ENCODE measurements at regions not wholly inside any gene's neighbourhood (a gene's known extent, or its start where the extent isn't known, plus 50 kb on each side); places are given as distances from the start of the nearest gene placed in this dataset.
"Not testable (repeated sequence)": the region's sequence is repeated elsewhere in the genome, so short reads cannot be mapped to it uniquely, and the experiment has no call there.

GRCh38 chr11:22456993-22457762 is 119.0 kb downstream of the SLC17A6 start:
- no peak for TF ChIP-seq Cebpa-rat (IDR thresholded peaks at IDR 0.05)
- H3K36me3 ChIP-seq: no peaks in the 10 kb centered on the region
- H3K4me2 ChIP-seq: no peak overlapping the region
- H3K4me1 ChIP-seq: no peaks in the 10 kb centered on the region
- no peak overlapping the region for H3K4me3 ChIP-seq
- H3K27ac ChIP-seq: no peak overlapping the region
- no peaks in the 10 kb centered on the region for H3K9me3 ChIP-seq
- H3K27me3 ChIP-seq: no peaks in the 10 kb centered on the region
- no peak overlapping the region for H3K9ac ChIP-seq
- H4K20me1 ChIP-seq: no peaks in the 10 kb centered on the region

- Histone ChIP-seq H4K20me1 (no peaks in the 10 kb centered on the region), H3K4me1 (no peaks in the 10 kb centered on the region), H3K4me3 (no peak overlapping the region), H3K27ac (no peak overlapping the region), H3K36me3 (no peaks in the 10 kb centered on the region), H3K9ac (no peak overlapping the region), H3K4me2 (no peak overlapping the region), H3K27me3 (no peaks in the 10 kb centered on the region), H3K9me3 (no peaks in the 10 kb centered on the region)
- no peak for TF ChIP-seq Cebpa-rat (IDR thresholded peaks at IDR 0.05)
These were observed 116.4 kb downstream of the SLC17A6 start for GRCh38 chr11:22454461-22455090.

GRCh38 chr11:22449441-22449840 is 111.3 kb downstream of the SLC17A6 start:
- Histone ChIP-seq H3K27ac (no peak overlapping the region), H3K4me2 (no peak overlapping the region), H3K27me3 (no peaks in the 10 kb centered on the region), H3K4me3 (no peak overlapping the region), H3K9ac (no peak overlapping the region), H3K9me3 (no peaks in the 10 kb centered on the region), H4K20me1 (no peaks in the 10 kb centered on the region), H3K4me1 (no peaks in the 10 kb centered on the region), H3K36me3 (no peaks in the 10 kb centered on the region)
- no peak for TF ChIP-seq Cebpa-rat (IDR thresholded peaks at IDR 0.05)

- TF ChIP-seq Cebpa-rat (IDR thresholded peaks at IDR 0.05): no peak
- H3K4me2 ChIP-seq: no peak overlapping the region
These were observed 105.9 kb downstream of the SLC17A6 start for GRCh38 chr11:22444076-22444475.

GRCh38 chr11:22441831-22442230 is 103.7 kb downstream of the SLC17A6 start:
- Histone ChIP-seq H3K9ac (no peak overlapping the region), H3K9me3 (no peaks in the 10 kb centered on the region), H3K27me3 (no peaks in the 10 kb centered on the region), H3K4me3 (no peak overlapping the region), H3K4me2 (no peak overlapping the region), H3K36me3 (no peaks in the 10 kb centered on the region), H3K27ac (no peak overlapping the region), H3K4me1 (no peaks in the 10 kb centered on the region), H4K20me1 (no peaks in the 10 kb centered on the region)
- no peak for TF ChIP-seq Cebpa-rat (IDR thresholded peaks at IDR 0.05)

More at GRCh38 chr11:22444076-22444475, 105.9 kb downstream of the SLC17A6 start:
- Histone ChIP-seq H4K20me1 (no peaks in the 10 kb centered on the region), H3K4me3 (no peak overlapping the region), H3K9ac (no peak overlapping the region), H3K27me3 (no peaks in the 10 kb centered on the region), H3K27ac (no peak overlapping the region), H3K9me3 (no peaks in the 10 kb centered on the region), H3K36me3 (no peaks in the 10 kb centered on the region), H3K4me1 (no peaks in the 10 kb centered on the region)

GRCh38 chr11:22435582-22435981 is 97.4 kb downstream of the SLC17A6 start:
- not testable (repeated sequence) for H4K20me1 ChIP-seq, H3K36me3 ChIP-seq, H3K27ac ChIP-seq

GRCh38 chr11:22433517-22433916 is 95.3 kb downstream of the SLC17A6 start:
- no peak for TF ChIP-seq Cebpa-rat (IDR thresholded peaks at IDR 0.05)
- H3K27ac ChIP-seq: no peak overlapping the region

More at GRCh38 chr11:22435582-22435981, 97.4 kb downstream of the SLC17A6 start:
- H3K9me3 ChIP-seq, H3K4me3 ChIP-seq, H3K4me2 ChIP-seq, H3K27me3 ChIP-seq, H3K9ac ChIP-seq: not testable (repeated sequence)
- H3K4me1 ChIP-seq: peaks cover 32% of the 10 kb centered on the region

GRCh38 chr11:22433094-22433455 is 94.9 kb downstream of the SLC17A6 start:
- Histone ChIP-seq H3K27me3 (no peaks in the 10 kb centered on the region), H3K4me2 (peak overlapping the region; percentile 88), H3K4me1 (peaks cover 35% of the 10 kb centered on the region), H3K27ac (peak overlapping the region; percentile 74), H3K9ac (peak overlapping the region; percentile 47), H3K36me3 (no peaks in the 10 kb centered on the region), H3K4me3 (peak overlapping the region; percentile 64), H4K20me1 (no peaks in the 10 kb centered on the region), H3K9me3 (no peaks in the 10 kb centered on the region)
- TF ChIP-seq Cebpa-rat (IDR thresholded peaks at IDR 0.05): no peak

More at GRCh38 chr11:22433517-22433916, 95.3 kb downstream of the SLC17A6 start:
- Histone ChIP-seq H4K20me1 (no peaks in the 10 kb centered on the region), H3K27me3 (no peaks in the 10 kb centered on the region), H3K4me3 (peak overlapping the region; percentile 64; the same call in 1 of the 2 replicates), H3K4me1 (peaks cover 35% of the 10 kb centered on the region), H3K9me3 (no peaks in the 10 kb centered on the region), H3K4me2 (peak overlapping the region; percentile 88), H3K36me3 (no peaks in the 10 kb centered on the region), H3K9ac (peak overlapping the region; percentile 47; the same call in 1 of the 2 replicates)

- Histone ChIP-seq H3K4me2 (peak overlapping the region; percentile 88), H3K36me3 (no peaks in the 10 kb centered on the region), H3K9me3 (no peaks in the 10 kb centered on the region), H3K27ac (peak overlapping the region; percentile 74), H3K4me3 (peak overlapping the region; percentile 64), H3K4me1 (peaks cover 35% of the 10 kb centered on the region), H3K27me3 (no peaks in the 10 kb centered on the region), H4K20me1 (no peaks in the 10 kb centered on the region), H3K9ac (peak overlapping the region; percentile 47)
- TF ChIP-seq Cebpa-rat (IDR thresholded peaks at IDR 0.05): no peak
These were observed 94.3 kb downstream of the SLC17A6 start for GRCh38 chr11:22432291-22433093.

Measured in BLaER1 (cell line).